ENCODE measurements at regions not wholly inside any gene's neighbourhood (a gene's known extent, or its start where the extent isn't known, plus 50 kb on each side); places are given as distances from the start of the nearest gene placed in this dataset.

- TF ChIP-seq CTCF (conservative IDR thresholded peaks at IDR 0.05; ENCODE audit: low read length) = no peak
- no peak for TF ChIP-seq EZH2phosphoT487 (IDR thresholded peaks at IDR 0.05; ENCODE audit: borderline replicate concordance)
- H4K20me1 ChIP-seq (ENCODE audit: insufficient read depth, low read length, poor library complexity, severe bottlenecking) = no peaks in the 10 kb centered on the region
- no peaks in the 10 kb centered on the region for H3K27me3 ChIP-seq (ENCODE audit: insufficient read depth, low read length, poor library complexity, severe bottlenecking)
- H3K36me3 ChIP-seq (ENCODE audit: insufficient read depth, low read length) = no peaks in the 10 kb centered on the region
- no peak overlapping the region for H3K4me3 ChIP-seq (ENCODE audit: low read length, poor library complexity, severe bottlenecking)
- no peak overlapping the region for H3K4me2 ChIP-seq (ENCODE audit: low read depth, low read length, poor library complexity, severe bottlenecking)
- no peaks in the 10 kb centered on the region for H3K9me3 ChIP-seq (ENCODE audit: insufficient read depth, low read depth, low read length)
- no peaks in the 10 kb centered on the region for H3F3A ChIP-seq (ENCODE audit: low read depth)
- no peaks in the 10 kb centered on the region for H3K79me2 ChIP-seq (ENCODE audit: insufficient read depth, low read length)
- no peak overlapping the region for H2AFZ ChIP-seq (ENCODE audit: low read length)
- no peak overlapping the region for H3K9ac ChIP-seq (ENCODE audit: low read depth, low read length, poor library complexity, severe bottlenecking)
- no peaks in the 10 kb centered on the region for H3K9me2 ChIP-seq (replicated peaks; ENCODE audit: low read depth, low read length)
- H3K4me1 ChIP-seq (ENCODE audit: insufficient read depth, low read length, poor library complexity, severe bottlenecking) = no peaks in the 10 kb centered on the region
Measured at GRCh38 chr2:208927867-208928266, 496.0 kb upstream of the MAP2 start.

- H3K9me3 ChIP-seq (ENCODE audit: insufficient read depth, low read depth, low read length) = no peaks in the 10 kb centered on the region
- no peak for TF ChIP-seq EZH2phosphoT487 (IDR thresholded peaks at IDR 0.05; ENCODE audit: borderline replicate concordance)
- TF ChIP-seq CTCF (conservative IDR thresholded peaks at IDR 0.05; ENCODE audit: low read length) = no peak
- no peaks in the 10 kb centered on the region for H3F3A ChIP-seq (ENCODE audit: low read depth)
- no peaks in the 10 kb centered on the region for H3K36me3 ChIP-seq (ENCODE audit: insufficient read depth, low read length)
- H3K9me2 ChIP-seq (replicated peaks; ENCODE audit: low read depth, low read length) = no peaks in the 10 kb centered on the region
- H2AFZ ChIP-seq (ENCODE audit: low read length) = no peak overlapping the region
- no peaks in the 10 kb centered on the region for H3K4me1 ChIP-seq (ENCODE audit: insufficient read depth, low read length, poor library complexity, severe bottlenecking)
- no peak overlapping the region for H3K9ac ChIP-seq (ENCODE audit: low read depth, low read length, poor library complexity, severe bottlenecking)
- H3K4me3 ChIP-seq (ENCODE audit: low read length, poor library complexity, severe bottlenecking) = no peak overlapping the region
- H4K20me1 ChIP-seq (ENCODE audit: insufficient read depth, low read length, poor library complexity, severe bottlenecking) = no peaks in the 10 kb centered on the region
- H3K79me2 ChIP-seq (ENCODE audit: insufficient read depth, low read length) = no peaks in the 10 kb centered on the region
- no peaks in the 10 kb centered on the region for H3K27me3 ChIP-seq (ENCODE audit: insufficient read depth, low read length, poor library complexity, severe bottlenecking)
- H3K4me2 ChIP-seq (ENCODE audit: low read depth, low read length, poor library complexity, severe bottlenecking) = no peak overlapping the region
Measured at GRCh38 chr2:208929139-208929864, 494.5 kb upstream of the MAP2 start.

- H3K4me1 ChIP-seq (ENCODE audit: insufficient read depth, low read length, poor library complexity, severe bottlenecking) = no peaks in the 10 kb centered on the region
- no peaks in the 10 kb centered on the region for H3K9me3 ChIP-seq (ENCODE audit: insufficient read depth, low read depth, low read length)
- no peaks in the 10 kb centered on the region for H3F3A ChIP-seq (ENCODE audit: low read depth)
- no peaks in the 10 kb centered on the region for H4K20me1 ChIP-seq (ENCODE audit: insufficient read depth, low read length, poor library complexity, severe bottlenecking)
- no peak overlapping the region for H3K4me3 ChIP-seq (ENCODE audit: low read length, poor library complexity, severe bottlenecking)
- TF ChIP-seq CTCF (conservative IDR thresholded peaks at IDR 0.05; ENCODE audit: low read length) (no peak), EZH2phosphoT487 (IDR thresholded peaks at IDR 0.05; ENCODE audit: borderline replicate concordance) (no peak)
- H3K27me3 ChIP-seq (ENCODE audit: insufficient read depth, low read length, poor library complexity, severe bottlenecking) = no peaks in the 10 kb centered on the region
- H3K9ac ChIP-seq (ENCODE audit: low read depth, low read length, poor library complexity, severe bottlenecking) = no peak overlapping the region
- H3K79me2 ChIP-seq (ENCODE audit: insufficient read depth, low read length) = no peaks in the 10 kb centered on the region
- no peaks in the 10 kb centered on the region for H3K9me2 ChIP-seq (replicated peaks; ENCODE audit: low read depth, low read length)
- H3K36me3 ChIP-seq (ENCODE audit: insufficient read depth, low read length) = no peaks in the 10 kb centered on the region
- no peak overlapping the region for H2AFZ ChIP-seq (ENCODE audit: low read length)
- H3K4me2 ChIP-seq (ENCODE audit: low read depth, low read length, poor library complexity, severe bottlenecking) = no peak overlapping the region
Measured at GRCh38 chr2:208929894-208930427, 493.9 kb upstream of the MAP2 start.

Measured in Loucy (cell line).